Stomach (tissue), 8 donors: ENCODE measurements at regions not wholly inside any gene's neighbourhood (a gene's known extent, or its start where the extent isn't known, plus 50 kb on each side); places are given as distances from the start of the nearest gene placed in this dataset.

Experiments used
- DNase-seq, 2 donors: peaks; one replicate each; pipeline versions ENCODE4 v3.0.0 to v3.0.0-alpha.2; 2013 to 2019
- H3K27ac ChIP-seq, 5 donors: fragments of 200-600 bp in 4 of 5; sonication (generic) in 4 of 5; one replicate each; pipeline ENCODE4 v1.5.1; 2013 to 2019; ENCODE audit warnings: mild to moderate bottlenecking in 1 of 5, moderate library complexity in 1 of 5
- H3K27me3 ChIP-seq, 3 donors: fragments of 200-600 bp; sonication (generic); one replicate each; pipeline ENCODE4 v1.5.1; 2017 to 2019; ENCODE audit warnings: mixed run types in 1 of 3
- H3K36me3 ChIP-seq, 4 donors: fragments of 200-600 bp; sonication (generic); 1 replicate in 3 of 4; 2 replicates in 1 of 4; pipeline ENCODE4 v1.5.1; 2016 to 2019
- H3K4me1 ChIP-seq, 4 donors: fragments of 200-600 bp; sonication (generic); one replicate each; pipeline ENCODE4 v1.5.1; 2016 to 2019
- H3K4me3 ChIP-seq, 4 donors: fragments of 200-600 bp; sonication (generic) in 3 of 4; one replicate each; pipeline ENCODE4 v1.5.1; 2016 to 2019; ENCODE audit warnings: mild to moderate bottlenecking in 1 of 4
- H3K9me3 ChIP-seq, 4 donors: fragments of 200-600 bp; sonication (generic); one replicate each; pipeline ENCODE4 v1.5.1; 2016 to 2019
- CTCF ChIP-seq, 7 experiments: fragments of 450-650 bp in 4 of 7; fragments of 200-600 bp in 3 of 7; sonication (generic) in 3 of 7; IDR thresholded peaks; one replicate each; pipeline ENCODE4 v1.5.1; 2016 to 2019; ENCODE audit warnings: antibody characterized with exemption in 7 of 7, control low read depth in 2 of 7, mild to moderate bottlenecking in 1 of 7
- EP300 ChIP-seq: sonication (generic); formaldehyde crosslinking; IDR thresholded peaks from one replicate; pipeline ENCODE4 v1.6.1; 2017; ENCODE audit warnings: antibody characterized with exemption
- POLR2A ChIP-seq, 4 donors: fragments of 450-650 bp; IDR thresholded peaks; one replicate each; pipeline ENCODE4 v1.6.1; 2016; ENCODE audit warnings: antibody characterized with exemption in 4 of 4, control low read depth in 2 of 4, mild to moderate bottlenecking in 1 of 4, moderate library complexity in 1 of 4
- POLR2AphosphoS5 ChIP-seq, 3 donors: sonication (generic); formaldehyde crosslinking; IDR thresholded peaks; one replicate each; pipeline ENCODE4 v1.6.1; 2016; ENCODE audit warnings: antibody characterized with exemption in 3 of 3
- WGBS, 5 donors: extraction: QIAGEN DNeasy Blood & Tissue Kit in 3 of 5; methylation state at CpG; one replicate each; pipeline versions ENCODE4 v1.1.5 to v1.1.7; 2013 to 2018; 5-methylcytosine and 5-hydroxymethylcytosine counted together
- intact Hi-C: fragments of 100-400 bp; cut with DNase I; formaldehyde crosslinking; loops from one replicate; pipeline ENCODE4 v1.15.1; 2023; ENCODE audit warnings: low total_unique reads
- donor health status: healthy with polysubstance abuse.
- donor health status: Bipolar disorder and iron deficiency.
- donor health status: healthy.

GRCh38 chr4:165793236-165793635 lies 79.8 kb upstream of the TLL1 start:
- TF ChIP-seq POLR2AphosphoS5 (IDR thresholded peaks at IDR 0.05) (no peak), CTCF (IDR thresholded peaks at IDR 0.05) (no peak), POLR2A (IDR thresholded peaks at IDR 0.05) (no peak), EP300 (no peak)
- Histone ChIP-seq H3K4me3 (no peak overlapping the region), H3K36me3 (no peaks in the 10 kb centered on the region), H3K27me3 (no peaks in the 10 kb centered on the region), H3K9me3 (no peaks in the 10 kb centered on the region), H3K27ac (no peak overlapping the region), H3K4me1 (no peaks in the 10 kb centered on the region)
- intact Hi-C loops: no loop called here
- no peak for DNase-seq
- WGBS, 5 donors: 76 to 84% (median 82%) methylated on average over 2 of the region's 2 CpGs

GRCh38 chr4:165794834-165795233 lies 78.2 kb upstream of the TLL1 start:
- no peaks in the 10 kb centered on the region for H3K27me3 ChIP-seq
- DNase-seq: no peak
- H3K4me3 ChIP-seq: no peak overlapping the region
- intact Hi-C loops: no loop called here
- TF ChIP-seq EP300 (no peak), POLR2AphosphoS5 (IDR thresholded peaks at IDR 0.05) (no peak), CTCF (IDR thresholded peaks at IDR 0.05) (no peak), POLR2A (IDR thresholded peaks at IDR 0.05) (no peak)
- H3K27ac ChIP-seq: no peak overlapping the region
- peaks cover 0 to 9% (median 2%) of the 10 kb centered on the region in 4 donors for H3K9me3 ChIP-seq
- H3K4me1 ChIP-seq: no peaks in the 10 kb centered on the region
- H3K36me3 ChIP-seq: no peaks in the 10 kb centered on the region

DNA sequence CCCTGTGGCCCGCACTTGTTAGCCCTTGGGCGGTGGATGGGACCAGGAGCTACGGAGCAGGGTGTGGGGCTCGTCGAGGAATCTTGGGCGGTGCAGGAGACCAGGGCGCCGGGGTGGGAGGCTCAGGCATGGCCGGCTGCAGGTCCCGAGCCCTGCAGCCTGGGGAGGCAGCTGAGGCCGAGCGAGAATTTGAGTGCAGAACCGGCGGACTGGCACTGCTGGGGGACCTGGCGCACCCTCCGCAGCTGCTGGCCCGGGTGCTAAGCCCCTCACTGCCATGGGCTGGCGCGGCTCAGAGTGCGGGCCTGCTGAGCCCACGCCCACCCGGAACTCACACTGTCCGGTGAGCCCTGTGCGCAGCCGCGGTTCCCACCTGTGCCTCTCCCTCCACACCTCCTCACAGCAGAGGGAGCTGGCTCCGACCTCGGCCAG lies 73.6 kb upstream of the TLL1 start:
- 93 to 97% (median 95%) methylated on average over 23 to 28 of the region's 28 CpGs for WGBS, 5 donors
- H3K4me3 ChIP-seq: no peak overlapping the region
- no peak overlapping the region for H3K27ac ChIP-seq
- intact Hi-C loops: no loop called here
- H3K27me3 ChIP-seq: no peaks in the 10 kb centered on the region
- no peak for DNase-seq
- no peak for TF ChIP-seq CTCF (IDR thresholded peaks at IDR 0.05)
- no peak for TF ChIP-seq EP300
- TF ChIP-seq POLR2AphosphoS5 (IDR thresholded peaks at IDR 0.05): no peak
- TF ChIP-seq POLR2A (IDR thresholded peaks at IDR 0.05): no peak
- no peaks in the 10 kb centered on the region for H3K4me1 ChIP-seq
- peaks cover 0 to 9% (median 2%) of the 10 kb centered on the region in 4 donors for H3K9me3 ChIP-seq
- H3K36me3 ChIP-seq: no peaks in the 10 kb centered on the region

- Histone ChIP-seq H3K27ac (no peak overlapping the region), H3K4me1 (no peaks in the 10 kb centered on the region), H3K9me3 (peaks cover 0 to 9% (median 2%) of the 10 kb centered on the region in 4 donors), H3K4me3 (no peak overlapping the region), H3K36me3 (no peaks in the 10 kb centered on the region), H3K27me3 (no peaks in the 10 kb centered on the region)
- intact Hi-C loops: no loop called here
- no peak for TF ChIP-seq POLR2AphosphoS5 (IDR thresholded peaks at IDR 0.05)
- no peak for TF ChIP-seq CTCF (IDR thresholded peaks at IDR 0.05)
- TF ChIP-seq POLR2A (IDR thresholded peaks at IDR 0.05): no peak
- TF ChIP-seq EP300: no peak
- DNase-seq: no peak
- WGBS, 5 donors: 46 to 73% (median 56%) methylated on average over 2 of the region's 2 CpGs
Observed at GRCh38 chr4:165802452-165802851, 70.6 kb upstream of the TLL1 start.

DNA sequence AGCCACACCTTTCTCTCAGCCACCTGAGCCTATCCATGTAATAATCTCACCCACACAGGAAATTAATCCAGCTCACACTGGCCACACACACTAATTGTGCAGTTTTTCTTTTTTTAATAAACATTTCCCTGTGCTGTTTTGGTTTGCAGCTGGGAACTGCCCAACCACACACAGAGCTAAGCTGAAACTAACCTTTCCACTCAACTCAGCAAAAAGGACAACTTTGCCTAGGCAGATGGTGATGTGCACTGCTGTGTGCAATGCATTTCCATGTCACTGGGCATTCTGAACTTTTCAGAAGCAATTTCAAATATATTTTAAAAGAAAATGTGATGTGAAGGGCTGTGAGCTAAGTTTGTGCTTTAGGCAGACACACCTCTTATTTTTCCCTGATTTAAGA lies 70.0 kb upstream of the TLL1 start:
- H3K36me3 ChIP-seq: no peaks in the 10 kb centered on the region
- no peak for TF ChIP-seq POLR2AphosphoS5 (IDR thresholded peaks at IDR 0.05)
- no peak for TF ChIP-seq CTCF (IDR thresholded peaks at IDR 0.05)
- no peak for TF ChIP-seq EP300
- no peak for TF ChIP-seq POLR2A (IDR thresholded peaks at IDR 0.05)
- DNase-seq: no peak
- H3K9me3 ChIP-seq: peaks cover 0 to 9% (median 2%) of the 10 kb centered on the region in 4 donors
- H3K4me1 ChIP-seq: no peaks in the 10 kb centered on the region
- H3K27me3 ChIP-seq: no peaks in the 10 kb centered on the region
- H3K27ac ChIP-seq: no peak overlapping the region
- H3K4me3 ChIP-seq: no peak overlapping the region
- intact Hi-C loops: no loop called here
